Islet precursor cell (in vitro differentiated cells): ENCODE measurements at regions not wholly inside any gene's neighbourhood (a gene's known extent, or its start where the extent isn't known, plus 50 kb on each side); places are given as distances from the start of the nearest gene placed in this dataset.
"Not testable (repeated sequence)": the region's sequence is repeated elsewhere in the genome, so short reads cannot be mapped to it uniquely, and the experiment has no call there.

Experiments
- DNase-seq: peaks from one replicate; pipeline ENCODE4 v3.0.0-alpha.2; 2018

GRCh38 chr18:28728891-28729290 is 552.0 kb upstream of the CDH2 start:
- no peak for DNase-seq

GRCh38 chr18:28727189-28727588 is 550.3 kb upstream of the CDH2 start:
- DNase-seq: not testable (repeated sequence)

- peak; percentile 89 for DNase-seq
These were observed 548.9 kb upstream of the CDH2 start for GRCh38 chr18:28725876-28726275.

- DNase-seq: no peak
These were observed 546.6 kb upstream of the CDH2 start for GRCh38 chr18:28723506-28723905.

- DNase-seq: no peak
These were observed 541.8 kb upstream of the CDH2 start for GRCh38 chr18:28718696-28719095.

GRCh38 chr18:28716338-28716737 is 539.4 kb upstream of the CDH2 start:
- no peak for DNase-seq

GRCh38 chr18:28715206-28715605 is 538.3 kb upstream of the CDH2 start:
- no peak for DNase-seq

GRCh38 chr18:28714498-28714897 is 537.6 kb upstream of the CDH2 start:
- DNase-seq: no peak

- no peak for DNase-seq
These were observed 536.0 kb upstream of the CDH2 start for GRCh38 chr18:28712796-28713425.

- no peak for DNase-seq
These were observed 535.2 kb upstream of the CDH2 start for GRCh38 chr18:28712172-28712571.

- no peak for DNase-seq
These were observed 534.2 kb upstream of the CDH2 start for GRCh38 chr18:28711096-28711495.

GRCh38 chr18:28707006-28707405 is 530.1 kb upstream of the CDH2 start:
- no peak for DNase-seq

GRCh38 chr18:28706397-28706796 is 529.5 kb upstream of the CDH2 start:
- no peak for DNase-seq

GRCh38 chr18:28705482-28705881 is 528.6 kb upstream of the CDH2 start:
- DNase-seq: no peak

GRCh38 chr18:28692337-28692736 is 515.4 kb upstream of the CDH2 start:
- DNase-seq: no peak

- no peak for DNase-seq
These were observed 514.5 kb upstream of the CDH2 start for GRCh38 chr18:28691496-28691840.

- no peak for DNase-seq
These were observed 514.0 kb upstream of the CDH2 start for GRCh38 chr18:28690836-28691495.

- peak; percentile 64 for DNase-seq
These were observed 513.2 kb upstream of the CDH2 start for GRCh38 chr18:28690100-28690499.

- no peak for DNase-seq
These were observed 512.7 kb upstream of the CDH2 start for GRCh38 chr18:28689588-28689987.

- DNase-seq: no peak
These were observed 507.9 kb upstream of the CDH2 start for GRCh38 chr18:28684746-28685355.

- no peak for DNase-seq
These were observed 506.0 kb upstream of the CDH2 start for GRCh38 chr18:28682912-28683311.

GRCh38 chr18:28669165-28669564 is 492.2 kb upstream of the CDH2 start:
- DNase-seq: no peak

- DNase-seq: no peak
These were observed 489.3 kb upstream of the CDH2 start for GRCh38 chr18:28666216-28666615.

GRCh38 chr18:28657961-28658360 is 481.0 kb upstream of the CDH2 start:
- no peak for DNase-seq

GRCh38 chr18:28652654-28653053 is 475.7 kb upstream of the CDH2 start:
- no peak for DNase-seq
